HUDEP-2 (cell line): ENCODE measurements at regions not wholly inside any gene's neighbourhood (a gene's known extent, or its start where the extent isn't known, plus 50 kb on each side); places are given as distances from the start of the nearest gene placed in this dataset.
"Not testable (repeated sequence)": the region's sequence is repeated elsewhere in the genome, so short reads cannot be mapped to it uniquely, and the experiment has no call there.

Source experiments
- DNase-seq, 76 experiments: peaks; one replicate each; lab custom pipeline; 2025; ENCODE audit not compliant: unreplicated experiment in 76 of 76; lab: John Stamatoyannopoulos, UW

GRCh38 chr16:88240776-88241175 is 142.0 kb upstream of the ZNF469 start:
- DNase-seq, result not testable (repeated sequence)

GRCh38 chr16:88241404-88242311 is 141.1 kb upstream of the ZNF469 start:
- DNase-seq, result not testable (repeated sequence)

DNA sequence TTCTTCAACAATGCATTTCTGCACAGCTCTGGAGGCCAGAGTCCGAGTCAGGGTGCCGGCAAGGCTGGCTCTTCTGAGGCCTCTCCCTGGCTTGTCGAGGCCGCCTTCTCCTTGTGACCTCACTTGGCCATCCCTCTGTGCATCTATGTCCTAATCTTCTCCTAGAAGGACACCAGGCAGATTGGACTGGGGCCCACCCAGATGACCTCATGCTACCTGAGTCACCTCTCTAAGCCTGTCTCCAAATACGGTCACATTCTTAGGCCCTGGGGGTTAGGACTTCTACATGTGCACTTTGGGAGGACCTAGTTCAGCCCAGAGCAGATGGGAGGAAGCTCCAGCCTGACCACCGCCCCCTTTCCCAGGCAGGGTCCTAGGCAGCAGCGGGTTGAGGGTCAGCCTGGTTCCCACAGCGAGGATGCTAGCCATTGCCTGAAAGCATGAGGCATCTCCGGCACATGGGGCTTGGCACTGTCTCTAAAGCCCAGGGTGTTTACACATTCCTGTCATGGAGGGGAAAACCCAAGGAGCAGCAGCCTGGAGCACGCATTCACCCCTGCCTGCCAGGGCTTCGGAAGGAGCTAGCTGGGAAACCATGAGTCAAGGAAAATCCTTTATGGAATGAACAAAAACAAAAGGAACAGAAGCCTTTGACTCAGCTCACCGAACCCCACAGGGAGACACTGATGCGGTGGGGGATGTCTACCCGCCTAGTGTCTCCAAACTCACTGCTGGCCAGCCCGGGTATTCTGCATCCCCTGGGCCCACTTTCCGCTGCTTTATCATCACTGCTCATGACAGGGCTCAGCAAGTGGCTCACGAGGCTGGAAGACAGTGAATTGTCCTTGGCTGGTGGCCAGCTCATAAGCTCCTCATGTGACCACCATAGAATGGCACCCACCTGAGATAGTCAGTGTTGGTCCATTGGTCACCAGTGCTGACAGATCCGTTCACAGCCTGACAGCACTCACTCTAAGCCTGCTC is 140.2 kb upstream of the ZNF469 start:
- DNase-seq, result not testable (repeated sequence)

GRCh38 chr16:88243921-88244320 is 138.8 kb upstream of the ZNF469 start:
- DNase-seq, result not testable (repeated sequence)

DNA sequence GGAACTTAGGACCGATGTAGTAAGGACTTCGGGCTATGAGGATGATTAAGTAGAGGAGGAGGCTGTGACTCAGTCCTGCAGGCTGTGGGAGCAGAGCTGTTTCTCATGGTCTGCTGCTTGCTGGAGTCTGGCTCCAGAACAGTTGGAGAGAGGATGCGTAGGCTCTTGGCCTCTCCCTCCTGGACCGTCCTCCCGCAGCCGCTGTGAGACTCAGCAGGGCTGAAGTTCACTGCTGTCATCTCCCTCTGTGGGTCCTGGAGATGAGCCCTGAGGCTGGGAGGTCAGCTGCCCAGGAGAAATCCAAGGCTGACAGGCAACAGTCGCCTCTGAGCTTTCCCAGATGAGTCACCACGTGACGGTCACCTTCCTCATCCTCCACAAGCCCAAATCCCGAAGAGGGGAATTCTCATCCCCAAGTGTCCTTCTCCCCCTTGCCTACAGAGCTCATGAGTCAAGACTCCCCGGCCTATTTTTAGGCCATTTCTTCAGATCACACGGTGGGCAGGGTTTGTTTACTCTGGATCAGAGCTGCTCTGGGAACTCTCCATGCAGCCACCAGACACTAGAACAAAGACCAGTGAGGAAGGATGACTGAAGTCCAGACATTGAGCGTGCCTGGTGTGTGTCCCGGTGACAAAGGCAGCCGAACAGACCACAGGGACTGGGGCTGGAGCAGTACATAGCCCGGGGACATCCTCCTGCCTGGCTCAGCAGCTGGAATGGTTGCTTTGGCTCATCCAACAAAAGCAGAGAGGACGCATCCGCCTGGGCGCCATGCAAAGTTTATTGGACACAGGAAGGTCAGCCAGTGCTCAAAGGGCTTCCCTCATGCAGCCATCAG is 137.3 kb upstream of the ZNF469 start:
- DNase-seq, result not testable (repeated sequence)

- DNase-seq, result not testable (repeated sequence)
Measured at GRCh38 chr16:88246955-88247582, 135.7 kb upstream of the ZNF469 start.

GRCh38 chr16:88247583-88247966 is 135.2 kb upstream of the ZNF469 start:
- not testable (repeated sequence) for DNase-seq

DNA sequence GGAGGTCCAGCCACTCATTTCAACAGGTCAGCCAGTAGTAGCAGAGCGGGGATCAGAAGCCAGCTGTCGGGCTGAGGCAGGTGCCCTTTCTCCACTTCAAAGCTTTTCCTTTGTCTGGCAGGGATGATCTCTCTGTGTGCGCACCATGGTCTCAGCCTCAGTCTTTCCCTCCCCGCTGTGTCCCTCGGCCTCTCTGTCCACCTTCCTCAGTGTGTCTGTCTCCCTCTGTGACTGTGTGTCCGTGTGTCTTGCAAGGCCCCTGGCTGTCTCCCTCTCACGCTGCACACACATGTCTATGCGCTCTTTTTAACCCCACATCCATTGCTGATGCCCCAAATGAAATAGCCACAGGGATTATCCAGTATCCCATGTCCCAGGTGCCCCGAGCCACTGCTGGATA is 134.0 kb upstream of the ZNF469 start:
- not testable (repeated sequence) for DNase-seq

GRCh38 chr16:88250381-88250780 is 132.4 kb upstream of the ZNF469 start:
- not testable (repeated sequence) for DNase-seq

DNA sequence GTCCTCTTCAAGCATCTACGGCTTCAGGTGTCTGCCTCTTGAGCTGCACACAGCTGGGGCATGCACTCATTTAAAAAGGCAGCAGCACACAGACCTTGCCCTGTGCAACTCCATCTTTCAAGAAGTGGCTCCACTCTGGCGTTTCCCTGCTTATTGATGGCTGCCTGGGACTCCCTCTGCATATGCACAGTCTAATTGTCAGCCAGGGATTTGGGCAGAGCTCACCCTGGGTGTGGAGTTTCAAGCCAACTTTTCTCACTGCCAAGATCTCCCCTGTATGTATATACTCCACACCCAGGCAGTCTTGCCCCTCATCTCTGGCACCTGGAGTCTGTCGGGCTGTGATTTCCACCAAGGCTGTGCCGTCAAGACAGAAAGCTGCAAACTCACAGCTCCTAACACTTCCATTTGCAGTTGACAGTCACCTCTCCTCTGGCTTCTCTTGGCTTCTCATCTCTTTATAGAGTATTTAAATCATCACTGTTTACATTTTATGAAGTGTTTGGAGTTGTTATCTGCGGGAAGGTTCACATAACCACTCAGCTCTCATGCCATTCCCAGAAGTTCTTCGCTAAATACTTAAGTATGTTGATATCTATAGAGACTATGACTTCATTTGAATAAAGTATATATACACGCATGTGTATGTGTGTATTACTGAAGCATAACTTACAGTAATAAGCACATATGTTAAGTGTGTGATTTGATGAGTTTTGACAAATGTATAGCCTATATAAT is 130.5 kb upstream of the ZNF469 start:
- not testable (repeated sequence) for DNase-seq

DNA sequence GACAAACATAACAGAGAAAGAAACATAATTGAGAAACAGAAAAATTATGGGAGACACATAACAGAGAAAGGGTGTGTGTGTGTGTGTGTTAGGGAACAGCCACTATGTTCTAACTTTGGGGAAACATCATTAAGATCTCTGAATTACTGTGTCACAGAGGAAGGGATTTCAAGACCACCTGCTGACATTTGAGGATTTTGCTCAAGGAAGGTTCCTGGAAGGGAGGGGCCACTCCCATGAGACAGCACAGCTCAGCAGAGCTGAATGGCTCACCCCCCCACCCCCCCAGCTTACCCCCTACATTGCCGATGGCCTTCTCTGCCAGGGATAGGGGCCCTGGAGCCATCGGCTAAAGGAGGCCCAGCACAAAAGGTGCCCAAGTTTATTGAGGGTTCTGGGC is 124.6 kb upstream of the ZNF469 start:
- not testable (repeated sequence) for DNase-seq

DNA sequence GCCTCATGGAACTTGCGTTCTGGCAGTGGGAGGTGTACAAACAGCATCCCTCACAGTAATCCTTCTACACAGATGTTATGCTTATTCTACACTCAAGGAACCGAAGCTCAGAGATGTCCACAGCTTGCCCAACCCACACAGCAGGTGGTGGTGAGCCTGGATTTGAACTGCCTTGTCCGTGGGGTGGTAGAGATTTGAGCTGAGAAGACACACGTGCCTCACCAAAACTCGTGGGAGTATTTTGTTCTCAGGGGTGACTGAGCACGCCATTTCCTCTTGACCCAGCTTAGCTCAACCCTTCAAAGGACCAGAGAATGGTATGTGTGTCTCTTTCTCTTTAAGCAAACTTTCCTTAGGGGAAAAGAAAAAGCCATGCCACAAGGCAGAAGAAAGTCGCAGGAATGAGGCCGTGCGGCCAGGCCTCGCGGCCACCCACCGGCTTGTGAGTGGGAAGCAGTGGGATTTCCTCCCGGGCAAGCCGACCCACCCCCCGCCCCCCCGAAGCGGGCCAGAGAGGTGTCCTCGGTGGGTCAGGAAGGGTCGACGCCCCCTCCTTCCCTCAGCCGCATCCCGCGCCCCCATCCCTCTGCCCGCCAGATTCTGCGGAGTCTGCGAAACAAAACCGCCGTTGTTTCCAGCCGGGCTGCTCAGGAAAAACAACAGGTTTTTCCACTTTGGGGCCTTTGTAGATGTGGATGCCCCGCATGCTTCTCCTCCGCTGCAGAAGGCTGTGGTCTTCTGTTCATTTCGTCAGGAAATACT is 123.8 kb upstream of the ZNF469 start:
- DNase-seq, result not testable (repeated sequence)

- not testable (repeated sequence) for DNase-seq
Measured at GRCh38 chr16:88259538-88259937, 123.2 kb upstream of the ZNF469 start.

- DNase-seq, result not testable (repeated sequence)
Measured at GRCh38 chr16:88260146-88260545, 122.6 kb upstream of the ZNF469 start.

- not testable (repeated sequence) for DNase-seq
Measured at GRCh38 chr16:88260881-88261665, 121.7 kb upstream of the ZNF469 start.

- DNase-seq, result not testable (repeated sequence)
Measured at GRCh38 chr16:88261814-88262605, 120.7 kb upstream of the ZNF469 start.
